Caki2 (cell line): ENCODE measurements at regions not wholly inside any gene's neighbourhood (a gene's known extent, or its start where the extent isn't known, plus 50 kb on each side); places are given as distances from the start of the nearest gene placed in this dataset.
"Not testable (repeated sequence)": the region's sequence is repeated elsewhere in the genome, so short reads cannot be mapped to it uniquely, and the experiment has no call there.

Experiments
- DNase-seq: peaks from one replicate; pipeline ENCODE4 v3.0.0-alpha.2; 2015; ENCODE audit warnings: low read depth
- in situ Hi-C: cut with HindIII; loops from 2 replicates; pipeline ENCODE4 v1.10.0; 2016; ENCODE audit warnings: low sequenced_read_pairs, low pct_unique_long_range_greater_than_20kb, mixed read lengths

DNA sequence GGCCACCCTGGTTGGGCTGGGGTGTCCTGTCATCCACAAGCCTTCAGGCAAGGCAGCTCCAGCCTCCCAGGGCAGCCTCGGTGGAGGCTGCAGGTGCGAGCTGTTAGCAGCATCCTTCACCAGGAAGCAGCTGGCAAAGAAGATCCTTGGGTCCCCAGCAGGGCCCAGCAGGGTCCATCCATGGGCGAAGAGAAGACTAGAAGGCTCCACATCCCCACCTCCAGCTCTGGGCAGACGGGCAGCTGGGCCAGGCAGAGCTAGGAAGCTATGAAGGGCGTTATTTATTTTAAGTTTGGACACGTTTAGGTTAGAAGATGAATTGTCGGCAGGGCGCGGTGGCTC, 348.5 kb downstream of the TCERG1L start:
- in situ Hi-C loops = no loop called here
- no peak for DNase-seq

GRCh38 chr10:130963786-130964522, 347.6 kb downstream of the TCERG1L start:
- in situ Hi-C loops = no loop called here
- DNase-seq = no peak

GRCh38 chr10:130964771-130965170, 346.8 kb downstream of the TCERG1L start:
- in situ Hi-C loops = no loop called here
- no peak for DNase-seq

- in situ Hi-C loops = no loop called here
- DNase-seq = no peak
Measured at GRCh38 chr10:130967161-130967560, 344.4 kb downstream of the TCERG1L start.

GRCh38 chr10:130967784-130968183, 343.7 kb downstream of the TCERG1L start:
- in situ Hi-C loops = no loop called here

GRCh38 chr10:130968511-130968910, 343.0 kb downstream of the TCERG1L start:
- DNase-seq = no peak
- in situ Hi-C loops = no loop called here

More at GRCh38 chr10:130967784-130968183, 343.7 kb downstream of the TCERG1L start:
- DNase-seq = no peak

DNA sequence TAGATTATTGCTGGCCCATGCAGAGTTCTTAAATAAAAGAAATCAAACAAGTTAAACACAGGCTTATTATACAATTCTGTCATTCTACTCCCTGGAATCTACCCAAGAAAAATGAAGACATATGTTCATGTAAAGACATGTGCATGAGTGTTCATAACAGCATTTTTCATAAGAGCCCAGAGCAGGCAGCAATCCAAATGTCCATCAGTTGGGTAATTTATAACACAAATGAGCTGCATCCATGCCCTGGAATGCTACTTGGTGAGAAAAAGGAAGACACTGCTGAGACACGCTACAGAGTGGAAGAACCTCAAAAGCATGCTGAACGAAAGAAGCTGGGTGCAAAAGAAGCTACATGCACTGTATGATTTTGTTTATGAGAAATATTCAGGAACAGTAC, 342.6 kb downstream of the TCERG1L start:
- in situ Hi-C loops = no loop called here
- no peak for DNase-seq

DNA sequence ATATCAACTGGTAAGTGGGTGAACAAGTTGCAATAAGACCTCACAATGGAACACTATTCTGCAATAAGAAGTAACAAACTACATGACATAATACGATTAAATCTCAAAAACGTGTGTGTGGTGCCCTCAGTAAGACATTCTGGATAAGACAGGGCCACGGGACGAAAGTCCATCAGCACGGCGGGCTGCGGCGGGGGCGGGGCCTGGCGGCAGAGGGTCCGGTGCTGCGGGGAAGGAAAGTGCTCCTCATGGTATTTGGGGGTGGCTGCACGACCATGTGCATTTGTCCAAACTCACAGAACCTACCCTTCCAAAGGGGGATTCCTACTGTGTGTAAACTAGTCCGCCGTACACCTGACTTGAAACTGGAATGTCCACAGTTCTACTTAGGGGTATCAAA, 341.8 kb downstream of the TCERG1L start:
- in situ Hi-C loops = no loop called here
- DNase-seq = no peak

DNA sequence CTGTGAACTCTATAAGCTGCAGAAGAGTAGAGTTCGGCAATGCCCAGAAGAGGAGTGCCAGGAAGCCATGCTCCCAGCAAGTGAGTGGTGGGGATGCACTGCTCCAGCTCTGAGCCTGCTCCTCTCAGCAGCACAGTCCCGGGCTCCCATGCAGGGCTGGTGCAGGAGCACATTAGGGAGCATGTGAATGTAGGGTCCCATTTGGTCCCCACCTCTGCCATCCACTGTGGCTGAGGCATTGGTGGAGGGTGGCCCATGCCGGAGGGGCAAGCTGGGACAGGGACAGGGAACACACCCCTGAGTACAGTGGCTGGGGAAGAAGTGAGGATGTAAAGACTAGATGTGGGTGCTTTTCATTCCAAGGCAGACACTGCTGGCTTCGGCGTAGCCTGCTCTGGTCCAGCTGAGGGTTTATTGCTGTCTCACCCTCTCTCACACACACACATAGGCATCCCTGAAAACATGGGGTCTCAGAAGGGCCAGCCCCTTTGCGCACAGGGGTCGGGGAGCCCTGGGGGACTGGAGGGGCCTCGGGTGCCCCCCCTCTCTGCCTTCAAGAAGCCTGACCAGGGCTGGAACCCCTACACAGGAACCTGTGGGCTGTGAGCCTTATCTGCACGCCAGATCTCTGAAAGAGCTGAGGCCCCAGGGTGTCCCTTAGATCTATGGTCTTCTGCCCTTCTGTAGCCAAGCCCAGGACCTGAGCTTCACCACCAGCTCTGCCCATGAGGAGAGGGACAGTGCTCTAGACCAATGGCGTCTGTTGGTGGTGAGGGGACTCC, 341.0 kb downstream of the TCERG1L start:
- no peak for DNase-seq
- in situ Hi-C loops = no loop called here

DNA sequence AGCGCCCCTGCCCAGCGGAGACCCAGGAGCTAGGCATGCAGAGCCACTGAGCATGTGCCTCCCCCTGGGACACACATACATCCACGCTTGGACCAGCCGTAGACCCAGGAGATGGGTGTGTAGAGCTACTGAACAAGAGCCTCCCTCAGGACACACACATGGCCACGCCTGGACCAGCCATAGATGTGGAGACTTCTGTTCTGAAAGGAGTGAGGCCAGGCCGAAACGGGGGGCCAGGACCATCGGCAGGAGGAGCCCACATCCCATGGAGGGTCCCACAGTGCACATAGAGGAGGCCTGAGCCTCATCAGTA, 340.4 kb downstream of the TCERG1L start:
- no peak for DNase-seq
- in situ Hi-C loops = no loop called here

DNA sequence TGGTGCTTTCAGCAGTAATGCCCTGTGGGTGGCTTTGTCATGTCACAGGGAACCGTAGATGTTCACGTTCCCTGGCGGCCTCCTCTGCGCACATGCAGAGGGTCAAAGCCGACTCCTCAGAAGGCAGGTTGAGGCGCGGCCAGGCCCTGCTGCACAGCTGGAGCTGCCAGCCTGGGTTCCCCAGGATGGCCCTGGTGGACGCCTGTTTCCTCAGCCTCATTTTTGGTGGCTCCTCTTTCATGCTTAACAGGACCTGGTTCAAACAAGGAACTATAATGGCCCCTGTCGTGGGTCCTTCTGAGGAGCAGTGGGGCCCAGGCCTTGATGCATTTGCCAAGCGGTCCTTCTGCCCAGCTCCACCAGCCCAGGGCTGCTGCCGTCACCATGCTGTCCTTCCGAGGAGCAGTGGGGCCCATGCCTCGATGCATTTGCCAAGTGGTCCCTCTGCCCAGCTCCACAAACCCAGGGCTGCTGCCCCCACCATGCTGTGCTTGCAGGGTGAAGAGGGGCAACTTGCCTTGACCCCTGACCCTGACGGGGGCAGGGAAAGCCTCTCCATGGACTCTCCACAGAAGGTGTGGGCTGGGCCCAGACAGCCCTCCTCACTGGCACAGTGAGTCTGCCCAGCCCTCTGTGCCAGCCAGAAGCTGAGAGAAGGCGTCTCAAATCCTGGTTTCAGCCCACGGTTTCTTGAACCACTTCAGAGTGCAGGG, 338.2 kb downstream of the TCERG1L start:
- DNase-seq = no peak
- in situ Hi-C loops = no loop called here

GRCh38 chr10:130974166-130974565, 337.4 kb downstream of the TCERG1L start:
- in situ Hi-C loops = no loop called here

GRCh38 chr10:130975351-130975750, 336.2 kb downstream of the TCERG1L start:
- in situ Hi-C loops = not testable (repeated sequence)

More at GRCh38 chr10:130974166-130974565, 337.4 kb downstream of the TCERG1L start:
- no peak for DNase-seq

GRCh38 chr10:130982802-130983201, 328.7 kb downstream of the TCERG1L start:
- DNase-seq = no peak
- in situ Hi-C loops = no loop called here

More at GRCh38 chr10:130975351-130975750, 336.2 kb downstream of the TCERG1L start:
- DNase-seq = not testable (repeated sequence)

DNA sequence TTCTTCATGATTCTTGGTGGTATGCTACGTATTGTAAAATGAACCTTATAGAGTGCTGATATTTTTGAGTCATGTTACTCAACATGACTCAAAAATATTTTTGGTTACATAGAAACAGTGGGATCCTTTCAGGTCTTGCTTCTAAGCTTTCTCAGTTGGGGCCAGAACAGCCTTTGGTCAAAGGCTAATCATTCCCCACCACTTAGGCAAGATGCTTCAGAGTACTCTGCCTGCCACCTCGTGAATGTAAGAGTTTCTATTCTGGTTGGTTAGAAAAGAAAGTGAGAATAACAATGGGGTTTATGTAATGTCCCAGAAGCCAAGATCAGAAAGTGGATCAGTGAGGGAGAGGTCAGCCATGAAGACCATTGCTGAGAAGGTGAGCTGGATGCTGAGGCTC, 327.8 kb downstream of the TCERG1L start:
- in situ Hi-C loops = no loop called here
- no peak for DNase-seq

DNA sequence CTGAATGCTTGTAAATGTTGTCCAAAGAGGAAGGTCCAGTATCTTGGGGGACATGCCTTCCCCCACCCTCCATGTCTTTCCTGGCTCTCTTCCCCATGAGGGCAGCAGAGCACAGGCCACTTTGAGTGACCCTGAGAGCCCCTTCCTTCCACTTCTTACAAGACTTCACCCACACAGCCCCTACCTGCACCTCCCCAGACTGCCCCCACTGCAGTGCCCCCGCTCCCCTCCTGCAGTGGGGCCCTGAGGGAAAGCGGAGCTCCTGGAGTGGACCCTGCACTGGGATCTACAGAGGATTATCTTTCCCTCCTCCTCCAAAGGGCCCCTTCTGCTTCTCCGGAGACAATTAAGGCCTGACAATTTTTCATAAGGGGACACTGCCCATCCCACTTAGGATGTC, 326.8 kb downstream of the TCERG1L start:
- in situ Hi-C loops = no loop called here
- no peak for DNase-seq

DNA sequence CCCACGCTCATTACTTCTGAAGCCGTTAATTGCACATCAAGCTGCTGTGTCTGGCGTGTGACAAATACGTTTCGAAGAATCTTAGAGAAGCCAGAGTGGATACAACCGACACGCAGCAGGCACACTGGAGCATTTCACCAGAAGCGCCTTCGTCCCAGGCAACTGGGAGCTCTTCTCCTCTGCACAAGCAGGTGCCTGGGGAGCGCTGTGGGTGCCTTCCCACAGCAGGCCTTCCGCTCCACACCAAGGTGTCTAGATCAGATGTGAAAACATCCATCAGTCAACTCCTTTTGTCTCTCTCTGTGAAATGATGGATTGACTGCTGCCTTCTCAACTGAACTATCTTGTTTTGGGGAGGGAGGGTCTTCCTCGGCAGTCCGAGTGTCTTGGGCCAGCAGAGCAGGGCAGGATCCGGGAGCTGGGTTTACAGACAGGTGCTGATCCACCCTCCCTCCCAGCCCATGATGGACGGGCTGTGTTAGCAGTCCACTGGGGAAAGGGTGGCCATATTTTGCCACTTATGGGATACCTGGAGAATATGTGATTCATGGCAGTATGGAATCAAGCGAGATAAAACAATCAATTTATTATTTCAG, 326.3 kb downstream of the TCERG1L start:
- in situ Hi-C loops = no loop called here
- no peak for DNase-seq

GRCh38 chr10:130986846-130987245, 324.7 kb downstream of the TCERG1L start:
- DNase-seq = no peak
- in situ Hi-C loops = no loop called here

DNA sequence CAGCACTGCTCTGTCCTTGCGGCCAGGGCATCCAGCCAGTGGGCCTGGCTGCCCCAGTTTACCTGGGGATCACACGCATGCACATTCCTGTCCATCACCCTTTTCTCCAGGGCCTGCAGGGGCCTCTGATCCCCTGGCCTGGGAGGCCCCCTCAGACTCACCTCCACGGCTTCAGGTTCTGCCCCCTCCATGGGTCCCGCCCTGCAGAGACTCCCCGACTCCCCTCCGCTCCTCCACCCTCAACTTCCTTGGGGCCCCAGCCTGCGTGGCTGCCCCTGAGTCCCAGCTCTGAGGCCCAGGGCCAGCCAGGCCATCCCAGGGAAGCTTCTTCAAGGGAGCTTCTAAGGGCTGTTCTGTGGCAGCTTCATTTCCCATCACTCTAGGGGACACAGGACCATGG, 324.1 kb downstream of the TCERG1L start:
- no peak for DNase-seq
- in situ Hi-C loops = no loop called here
